ENCODE measurements at regions not wholly inside any gene's neighbourhood (a gene's known extent, or its start where the extent isn't known, plus 50 kb on each side); places are given as distances from the start of the nearest gene placed in this dataset.

DNA sequence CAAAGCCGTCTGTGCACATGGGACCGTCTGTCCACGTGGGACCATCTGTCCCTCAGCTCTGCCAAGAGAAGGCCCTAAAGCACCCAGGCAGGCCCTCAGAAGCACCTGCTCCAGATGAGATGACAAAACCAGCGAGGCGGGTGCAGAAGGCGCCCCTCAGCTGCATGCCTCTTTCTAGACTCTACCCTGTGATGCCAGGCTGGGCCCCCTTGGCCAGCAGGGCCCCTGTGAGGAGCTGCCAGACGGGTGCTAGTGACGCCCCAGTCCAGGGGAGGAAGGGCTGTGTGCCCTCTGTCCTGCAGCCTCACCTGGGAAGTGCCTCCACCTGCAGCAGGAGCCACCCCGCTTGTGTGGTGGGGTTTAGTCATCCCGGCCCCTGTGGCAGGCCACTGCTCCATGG is 309.2 kb upstream of the SHH start:
- TF ChIP-seq POLR2A (IDR thresholded peaks at IDR 0.05; ENCODE audit: low read length) = no peak
- no peak for TF ChIP-seq BHLHE40 (IDR thresholded peaks at IDR 0.05; ENCODE audit: low read depth, low read length)
- TF ChIP-seq JUN (IDR thresholded peaks at IDR 0.05) = no peak
- TF ChIP-seq, protein P1, sequence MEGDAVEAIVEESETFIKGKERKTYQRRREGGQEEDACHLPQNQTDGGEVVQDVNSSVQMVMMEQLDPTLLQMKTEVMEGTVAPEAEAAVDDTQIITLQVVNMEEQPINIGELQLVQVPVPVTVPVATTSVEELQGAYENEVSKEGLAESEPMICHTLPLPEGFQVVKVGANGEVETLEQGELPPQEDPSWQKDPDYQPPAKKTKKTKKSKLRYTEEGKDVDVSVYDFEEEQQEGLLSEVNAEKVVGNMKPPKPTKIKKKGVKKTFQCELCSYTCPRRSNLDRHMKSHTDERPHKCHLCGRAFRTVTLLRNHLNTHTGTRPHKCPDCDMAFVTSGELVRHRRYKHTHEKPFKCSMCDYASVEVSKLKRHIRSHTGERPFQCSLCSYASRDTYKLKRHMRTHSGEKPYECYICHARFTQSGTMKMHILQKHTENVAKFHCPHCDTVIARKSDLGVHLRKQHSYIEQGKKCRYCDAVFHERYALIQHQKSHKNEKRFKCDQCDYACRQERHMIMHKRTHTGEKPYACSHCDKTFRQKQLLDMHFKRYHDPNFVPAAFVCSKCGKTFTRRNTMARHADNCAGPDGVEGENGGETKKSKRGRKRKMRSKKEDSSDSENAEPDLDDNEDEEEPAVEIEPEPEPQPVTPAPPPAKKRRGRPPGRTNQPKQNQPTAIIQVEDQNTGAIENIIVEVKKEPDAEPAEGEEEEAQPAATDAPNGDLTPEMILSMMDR (IDR thresholded peaks at IDR 0.05) = no peak
- TF ChIP-seq FOSB (CRISPR knock-in tag; IDR thresholded peaks at IDR 0.05) = no peak
- TF ChIP-seq RAD21 (conservative IDR thresholded peaks at IDR 0.05 in 1 of 2, IDR thresholded peaks at IDR 0.05 in 1 of 2) = no peak
- TF ChIP-seq SMC3 (IDR thresholded peaks at IDR 0.05) = no peak
- TF ChIP-seq, protein P2, sequence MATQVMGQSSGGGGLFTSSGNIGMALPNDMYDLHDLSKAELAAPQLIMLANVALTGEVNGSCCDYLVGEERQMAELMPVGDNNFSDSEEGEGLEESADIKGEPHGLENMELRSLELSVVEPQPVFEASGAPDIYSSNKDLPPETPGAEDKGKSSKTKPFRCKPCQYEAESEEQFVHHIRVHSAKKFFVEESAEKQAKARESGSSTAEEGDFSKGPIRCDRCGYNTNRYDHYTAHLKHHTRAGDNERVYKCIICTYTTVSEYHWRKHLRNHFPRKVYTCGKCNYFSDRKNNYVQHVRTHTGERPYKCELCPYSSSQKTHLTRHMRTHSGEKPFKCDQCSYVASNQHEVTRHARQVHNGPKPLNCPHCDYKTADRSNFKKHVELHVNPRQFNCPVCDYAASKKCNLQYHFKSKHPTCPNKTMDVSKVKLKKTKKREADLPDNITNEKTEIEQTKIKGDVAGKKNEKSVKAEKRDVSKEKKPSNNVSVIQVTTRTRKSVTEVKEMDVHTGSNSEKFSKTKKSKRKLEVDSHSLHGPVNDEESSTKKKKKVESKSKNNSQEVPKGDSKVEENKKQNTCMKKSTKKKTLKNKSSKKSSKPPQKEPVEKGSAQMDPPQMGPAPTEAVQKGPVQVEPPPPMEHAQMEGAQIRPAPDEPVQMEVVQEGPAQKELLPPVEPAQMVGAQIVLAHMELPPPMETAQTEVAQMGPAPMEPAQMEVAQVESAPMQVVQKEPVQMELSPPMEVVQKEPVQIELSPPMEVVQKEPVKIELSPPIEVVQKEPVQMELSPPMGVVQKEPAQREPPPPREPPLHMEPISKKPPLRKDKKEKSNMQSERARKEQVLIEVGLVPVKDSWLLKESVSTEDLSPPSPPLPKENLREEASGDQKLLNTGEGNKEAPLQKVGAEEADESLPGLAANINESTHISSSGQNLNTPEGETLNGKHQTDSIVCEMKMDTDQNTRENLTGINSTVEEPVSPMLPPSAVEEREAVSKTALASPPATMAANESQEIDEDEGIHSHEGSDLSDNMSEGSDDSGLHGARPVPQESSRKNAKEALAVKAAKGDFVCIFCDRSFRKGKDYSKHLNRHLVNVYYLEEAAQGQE (IDR thresholded peaks at IDR 0.05) = no peak
